ENCODE measurements at regions not wholly inside any gene's neighbourhood (a gene's known extent, or its start where the extent isn't known, plus 50 kb on each side); places are given as distances from the start of the nearest gene placed in this dataset.
A peak's percentile ranks its signal among the peaks of the same experiment; 100 is the strongest.

DNA sequence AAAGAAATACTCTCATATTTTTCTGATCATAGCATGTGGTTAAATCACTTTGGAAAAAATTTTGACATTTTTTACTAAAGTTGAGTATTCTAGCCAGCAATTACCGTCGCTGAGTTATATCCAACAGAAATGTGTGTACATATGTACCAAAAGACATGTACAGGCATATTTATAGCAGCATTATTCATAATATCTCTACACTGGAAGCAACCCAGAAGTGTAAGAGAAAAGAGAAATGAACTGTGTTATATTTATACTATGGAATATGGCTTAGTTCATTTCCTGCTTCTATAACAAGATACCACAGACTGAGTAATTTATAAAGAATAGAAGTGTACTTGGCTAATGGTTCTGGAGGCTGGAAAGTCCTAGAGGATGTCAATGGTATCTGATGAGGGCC, 474.0 kb upstream of the GJE1 start (continued):
- TF ChIP-seq ZFX (CRISPR knock-in tag; IDR thresholded peaks at IDR 0.05) = no peak
- no peak for TF ChIP-seq SIX5 (IDR thresholded peaks at IDR 0.05; ENCODE audit: borderline replicate concordance in 1 of 2, insufficient read depth in 1 of 2, low read depth in 1 of 2, low read length in 2 of 2)

DNA sequence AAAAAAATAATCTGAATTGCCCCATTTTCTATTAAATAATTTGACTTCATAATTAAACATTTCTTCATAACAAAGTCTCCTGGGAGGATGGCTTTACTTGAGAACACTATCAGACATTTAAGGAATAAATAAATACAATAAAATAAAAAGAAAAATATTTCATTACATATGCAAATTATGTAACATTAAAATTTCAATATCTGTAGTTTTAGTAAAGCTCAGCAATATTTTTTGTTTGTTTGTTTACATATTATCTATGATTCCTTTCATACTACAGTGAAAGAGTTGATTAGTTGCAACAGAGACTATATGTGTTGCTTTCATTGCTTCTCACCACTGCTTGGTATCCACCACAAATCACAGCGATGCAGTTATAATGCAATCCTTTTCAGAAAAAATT, 474.9 kb upstream of the GJE1 start:
- no peak for ATAC-seq
- Histone ChIP-seq H3K9ac (ENCODE audit: insufficient read depth in 1 of 2, low read depth in 2 of 2, low read length in 2 of 2) (no peak overlapping the region), H3K4me2 (ENCODE audit: insufficient read depth, low read length) (no peak overlapping the region), H3K4me1 (replicated peaks in 1 of 2; ENCODE audit: control insufficient read depth in 2 of 2, insufficient read depth in 2 of 2, low read length in 2 of 2) (no peaks in the 10 kb centered on the region), H3K27me3 (ENCODE audit: control insufficient read depth in 2 of 2, insufficient read depth in 2 of 2, low read length in 2 of 2) (no peaks in the 10 kb centered on the region), H4K20me1 (replicated peaks; ENCODE audit: control insufficient read depth, insufficient read depth, low read length) (no peaks in the 10 kb centered on the region), H3K27ac (ENCODE audit: extremely low read depth, low read depth, low read length) (no peak overlapping the region), H2AFZ (ENCODE audit: low read depth, low read length) (no peak overlapping the region), H3K79me2 (ENCODE audit: control insufficient read depth, insufficient read depth, low read length) (no peaks in the 10 kb centered on the region), H3K4me3 (no peak overlapping the region), H3K9me1 (ENCODE audit: control insufficient read depth, insufficient read depth, low read length) (no peaks in the 10 kb centered on the region), H3K36me3 (ENCODE audit: control insufficient read depth, insufficient read depth, low read length) (no peaks in the 10 kb centered on the region), H3K9me3 (replicated peaks; ENCODE audit: control insufficient read depth, insufficient read depth, low read depth, low read length) (no peaks in the 10 kb centered on the region)
- intact Hi-C loops (cut with micrococcal nuclease) (no loop called here), in situ Hi-C loops (cut with MboI) (no loop called here)
- CTCF ChIA-PET (ENCODE audit: low intra/inter-chr PET ratio) = no interaction called here
- BruUV-seq (replicated peaks) = no TSS peak
- POLR2A ChIA-PET = no interaction called here
- DNase-seq (ENCODE audit: extremely low read depth in 1 of 4, low spot score in 3 of 4) = no peak
- WGBS (ENCODE audit: insufficient coverage, low coverage, missing lambda C conversion rate) = 0% methylated on average over 1 of the region's 1 CpG
- FAIRE-seq = no peak
- peak; percentile 55; the same call in 1 of the 2 replicates for TF ChIP-seq ZNF316 (IDR thresholded peaks at IDR 0.05)
- no peak for TF ChIP-seq NR1H2 (CRISPR knock-in tag; IDR thresholded peaks at IDR 0.05)
- no peak for TF ChIP-seq ETV5 (CRISPR knock-in tag; IDR thresholded peaks at IDR 0.05; ENCODE audit: low read depth)
- TF ChIP-seq RBBP5 (IDR thresholded peaks at IDR 0.05; ENCODE audit: borderline replicate concordance, insufficient read depth, low read length, poor library complexity, severe bottlenecking) = no peak
- TF ChIP-seq MEF2A (IDR thresholded peaks at IDR 0.05; ENCODE audit: control insufficient read depth, low read depth, low read length) = no peak
- no peak for TF ChIP-seq ZC3H11A (IDR thresholded peaks at IDR 0.05; ENCODE audit: low read depth, low read length)

Measured in K562 (cell line).